HG02938 (cell line): ENCODE measurements at regions not wholly inside any gene's neighbourhood (a gene's known extent, or its start where the extent isn't known, plus 50 kb on each side); places are given as distances from the start of the nearest gene placed in this dataset.
"Not testable (repeated sequence)": the region's sequence is repeated elsewhere in the genome, so short reads cannot be mapped to it uniquely, and the experiment has no call there.

ENCODE experiments used
- ATAC-seq: cut with Tn5 transposase; IDR thresholded peaks from one replicate; pipeline ENCODE4 v1.9.1; 2021; ENCODE audit warnings: mild to moderate bottlenecking, moderate library complexity; ENCODE audit not compliant: unreplicated experiment

DNA sequence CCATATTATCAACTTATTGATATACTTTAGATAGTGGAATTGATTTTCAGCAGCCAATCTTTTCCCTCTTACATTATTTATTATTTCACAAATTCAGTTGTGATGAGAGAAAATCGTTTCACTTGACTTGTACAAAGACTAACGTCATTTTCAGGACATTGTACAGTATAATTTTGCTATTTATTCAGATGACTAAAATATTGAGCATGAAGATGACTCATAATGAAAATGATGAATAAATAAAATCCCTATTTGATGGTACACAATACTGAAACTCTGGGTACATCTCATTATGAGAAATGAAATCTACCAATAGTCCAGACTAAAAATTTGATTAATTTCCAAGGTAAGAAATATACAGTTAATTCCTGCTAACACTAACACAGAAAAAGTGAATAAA lies 316.4 kb downstream of the CCDC74A start:
- not testable (repeated sequence) for ATAC-seq

DNA sequence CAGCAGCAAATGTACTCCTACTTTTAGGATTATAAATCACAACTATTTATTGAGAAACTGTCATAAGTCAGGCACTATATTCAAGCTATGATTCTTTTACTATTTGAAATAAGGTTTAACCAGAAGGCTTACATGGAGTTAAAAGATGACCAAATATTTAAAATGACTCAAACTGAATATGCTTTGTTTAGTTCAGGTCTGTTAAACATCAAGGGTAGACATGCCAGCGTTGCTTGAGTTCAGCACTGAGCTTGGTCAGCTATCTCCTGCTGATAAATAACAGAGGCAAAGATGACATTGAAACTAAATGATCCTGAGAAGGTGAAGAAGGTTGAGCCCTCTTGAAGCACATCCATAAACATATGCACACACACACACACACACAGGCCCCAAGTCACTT lies 305.6 kb downstream of the ANKRD30BL start:
- not testable (repeated sequence) for ATAC-seq

DNA sequence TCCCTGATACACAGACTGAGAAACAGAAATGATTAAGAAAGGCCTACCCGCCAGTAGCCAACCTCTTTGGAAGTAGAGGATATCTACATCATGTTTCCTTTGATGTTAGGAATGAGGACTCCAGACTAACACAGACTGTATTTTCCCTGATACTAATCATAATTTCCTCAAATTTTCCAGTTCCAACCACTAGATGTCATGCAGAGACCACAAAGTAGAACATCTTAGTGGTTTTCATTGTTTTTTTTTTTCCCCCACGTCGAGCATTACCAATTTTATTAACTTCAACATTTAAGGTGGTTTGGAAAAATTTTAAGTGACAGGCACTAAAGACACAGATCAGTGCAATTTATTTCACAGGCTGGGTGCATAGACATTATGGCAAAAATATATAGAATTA lies 303.6 kb downstream of the ANKRD30BL start:
- ATAC-seq: not testable (repeated sequence)
